ENCODE measurements at regions not wholly inside any gene's neighbourhood (a gene's known extent, or its start where the extent isn't known, plus 50 kb on each side); places are given as distances from the start of the nearest gene placed in this dataset.

DNA sequence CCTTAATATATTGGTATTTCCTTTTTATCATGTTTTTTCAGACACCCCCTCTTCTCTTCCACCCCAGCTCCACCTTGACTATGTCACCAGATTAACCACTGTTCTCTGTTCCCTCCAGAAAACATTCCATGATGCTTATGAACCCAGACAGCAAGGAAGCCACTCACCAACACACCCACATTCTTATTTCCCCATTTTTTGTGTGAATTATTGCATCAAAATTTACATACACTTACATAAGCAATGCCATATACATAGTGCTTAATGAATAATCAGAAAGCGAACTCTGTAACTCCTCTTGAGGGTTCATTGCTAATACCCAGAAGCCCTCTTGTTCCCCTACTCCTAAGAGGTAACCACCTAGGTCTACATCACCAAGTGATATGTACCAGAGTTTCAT is 182.3 kb upstream of the CDYL start:
- no peak for DNase-seq (ENCODE audit: low spot score in 2 of 2)
- Histone ChIP-seq H3K27me3 (no peaks in the 10 kb centered on the region), H3K4me3 (no peak overlapping the region), H3K36me3 (no peaks in the 10 kb centered on the region), H3K9me3 (no peaks in the 10 kb centered on the region), H3K4me1 (no peaks in the 10 kb centered on the region), H3K27ac (no peak overlapping the region)
- intact Hi-C loops (cut with DNase I; ENCODE audit: low total_unique reads), result no loop called here
- TF ChIP-seq CTCF (IDR thresholded peaks at IDR 0.05), result no peak
- no peak for TF ChIP-seq POLR2A (IDR thresholded peaks at IDR 0.05)
- no peak for TF ChIP-seq POLR2AphosphoS5 (IDR thresholded peaks at IDR 0.05)

GRCh38 chr6:4592026-4592425 is 184.2 kb upstream of the CDYL start:
- Histone ChIP-seq H3K4me1 (no peaks in the 10 kb centered on the region), H3K36me3 (no peaks in the 10 kb centered on the region), H3K27me3 (no peaks in the 10 kb centered on the region), H3K4me3 (no peak overlapping the region), H3K9me3 (no peaks in the 10 kb centered on the region), H3K27ac (no peak overlapping the region)
- intact Hi-C loops (cut with DNase I; ENCODE audit: low total_unique reads), result no loop called here
- no peak for DNase-seq (ENCODE audit: low spot score in 2 of 2)
- no peak for TF ChIP-seq CTCF (IDR thresholded peaks at IDR 0.05)
- no peak for TF ChIP-seq POLR2A (IDR thresholded peaks at IDR 0.05)
- TF ChIP-seq POLR2AphosphoS5 (IDR thresholded peaks at IDR 0.05), result no peak

- intact Hi-C loops (cut with DNase I; ENCODE audit: low total_unique reads), result no loop called here
- H3K9me3 ChIP-seq, result no peaks in the 10 kb centered on the region
- no peak overlapping the region for H3K27ac ChIP-seq
- H3K36me3 ChIP-seq, result no peaks in the 10 kb centered on the region
- H3K27me3 ChIP-seq, result no peaks in the 10 kb centered on the region
- H3K4me3 ChIP-seq, result no peak overlapping the region
- no peak for TF ChIP-seq CTCF (IDR thresholded peaks at IDR 0.05)
- no peak for TF ChIP-seq POLR2A (IDR thresholded peaks at IDR 0.05)
- TF ChIP-seq POLR2AphosphoS5 (IDR thresholded peaks at IDR 0.05), result no peak
- DNase-seq (ENCODE audit: low spot score in 2 of 2), result no peak
- no peaks in the 10 kb centered on the region for H3K4me1 ChIP-seq
These were observed 185.0 kb upstream of the CDYL start for GRCh38 chr6:4591218-4591617.

GRCh38 chr6:4589295-4589694 is 186.9 kb upstream of the CDYL start:
- no peaks in the 10 kb centered on the region for H3K9me3 ChIP-seq
- intact Hi-C loops (cut with DNase I; ENCODE audit: low total_unique reads), result no loop called here
- TF ChIP-seq POLR2A (IDR thresholded peaks at IDR 0.05), result no peak
- TF ChIP-seq POLR2AphosphoS5 (IDR thresholded peaks at IDR 0.05), result no peak
- no peak for TF ChIP-seq CTCF (IDR thresholded peaks at IDR 0.05)
- H3K27me3 ChIP-seq, result no peaks in the 10 kb centered on the region
- no peaks in the 10 kb centered on the region for H3K36me3 ChIP-seq
- H3K4me3 ChIP-seq, result no peak overlapping the region
- H3K4me1 ChIP-seq, result no peaks in the 10 kb centered on the region
- H3K27ac ChIP-seq, result no peak overlapping the region
- no peak for DNase-seq (ENCODE audit: low spot score in 2 of 2)

DNA sequence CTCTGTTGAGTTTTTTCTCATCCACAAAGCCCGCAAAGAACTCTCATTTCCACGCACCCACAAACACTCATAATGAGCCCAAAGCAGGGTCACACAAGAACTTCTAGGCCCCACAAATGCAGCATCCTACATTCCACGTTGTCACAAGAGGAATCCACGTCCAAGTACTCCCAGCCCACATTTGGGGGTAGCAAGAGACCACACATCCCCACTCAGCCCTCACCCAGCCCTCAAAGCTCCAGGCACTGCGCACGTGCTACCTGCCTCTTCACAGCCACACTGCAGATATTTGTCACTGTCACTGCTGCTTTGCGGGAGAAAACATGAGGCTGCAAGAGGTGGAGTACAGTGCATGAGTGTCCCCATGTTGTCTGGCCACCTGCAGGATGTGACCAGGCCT is 187.6 kb upstream of the CDYL start:
- DNase-seq (ENCODE audit: low spot score in 2 of 2), result no peak
- Histone ChIP-seq H3K4me3 (no peak overlapping the region), H3K27me3 (no peaks in the 10 kb centered on the region), H3K27ac (no peak overlapping the region), H3K9me3 (no peaks in the 10 kb centered on the region), H3K4me1 (no peaks in the 10 kb centered on the region), H3K36me3 (no peaks in the 10 kb centered on the region)
- TF ChIP-seq POLR2AphosphoS5 (IDR thresholded peaks at IDR 0.05) (no peak), POLR2A (IDR thresholded peaks at IDR 0.05) (no peak), CTCF (IDR thresholded peaks at IDR 0.05) (no peak)
- intact Hi-C loops (cut with DNase I; ENCODE audit: low total_unique reads), result no loop called here

Measured in breast epithelium (tissue), 4 donors.